ENCODE measurements at regions not wholly inside any gene's neighbourhood (a gene's known extent, or its start where the extent isn't known, plus 50 kb on each side); places are given as distances from the start of the nearest gene placed in this dataset.

- TF ChIP-seq CTCF (IDR thresholded peaks at IDR 0.05) (no peak), POLR2A (IDR thresholded peaks at IDR 0.05) (no peak)
These were observed 506.3 kb upstream of the RAG2 start for GRCh38 chr11:37104380-37104779.

All from stomach (tissue), 4 donors.